A549 (cell line): ENCODE measurements at regions not wholly inside any gene's neighbourhood (a gene's known extent, or its start where the extent isn't known, plus 50 kb on each side); places are given as distances from the start of the nearest gene placed in this dataset.

Experiments used
- CTCF ChIP-seq: fragments of >200 bp; sonication (Bioruptor Twin); formaldehyde crosslinking; IDR thresholded peaks from 3 replicates; pipeline ENCODE4 v1.5.1; 2016
- ESRRA ChIP-seq: fragments of 150-350 bp; IDR thresholded peaks from 2 replicates; pipeline ENCODE4 v1.6.1; 2014; ENCODE audit warnings: mild to moderate bottlenecking, low read length, borderline replicate concordance
- JUN ChIP-seq, 2 experiments: fragments of >200 bp; sonication (Bioruptor Twin); formaldehyde crosslinking; IDR thresholded peaks; 2 replicates in 1 of 2; 3 replicates in 1 of 2; pipeline ENCODE4 v1.6.1; 2016 to 2017
- JUNB ChIP-seq: fragments of >200 bp; sonication (Bioruptor Twin); formaldehyde crosslinking; IDR thresholded peaks from 2 replicates; pipeline ENCODE4 v1.6.1; 2016
- MAZ ChIP-seq: fragments of 150-350 bp; IDR thresholded peaks from 2 replicates; pipeline ENCODE4 v1.6.1; 2014; ENCODE audit warnings: antibody characterized with exemption, low read depth, low read length, borderline replicate concordance
- MYC ChIP-seq: IDR thresholded peaks from 2 replicates; pipeline ENCODE4 v1.6.1; 2012; ENCODE audit warnings: mild to moderate bottlenecking, inconsistent platforms, low read length, improper control_type of control experiment, borderline replicate concordance
- RFX5 ChIP-seq: fragments of 450-650 bp; IDR thresholded peaks from 2 replicates; pipeline ENCODE4 v1.7.1; 2014; ENCODE audit warnings: antibody characterized with exemption, mild to moderate bottlenecking, moderate library complexity
- USF2 ChIP-seq: fragments of 450-650 bp; IDR thresholded peaks from 2 replicates; pipeline ENCODE4 v1.6.1; 2014; ENCODE audit warnings: antibody characterized with exemption

- TF ChIP-seq ESRRA (no peak), CTCF (no peak), JUN (IDR thresholded peaks at IDR 0.05) (no peak), USF2 (no peak), MYC (no peak), RFX5 (no peak), MAZ (no peak), JUNB (no peak)
Observed at GRCh38 chr14:87079416-87079815, 913.6 kb downstream of the GALC start.
